ENCODE measurements at regions not wholly inside any gene's neighbourhood (a gene's known extent, or its start where the extent isn't known, plus 50 kb on each side); places are given as distances from the start of the nearest gene placed in this dataset.
"Not testable (repeated sequence)": the region's sequence is repeated elsewhere in the genome, so short reads cannot be mapped to it uniquely, and the experiment has no call there.

DNA sequence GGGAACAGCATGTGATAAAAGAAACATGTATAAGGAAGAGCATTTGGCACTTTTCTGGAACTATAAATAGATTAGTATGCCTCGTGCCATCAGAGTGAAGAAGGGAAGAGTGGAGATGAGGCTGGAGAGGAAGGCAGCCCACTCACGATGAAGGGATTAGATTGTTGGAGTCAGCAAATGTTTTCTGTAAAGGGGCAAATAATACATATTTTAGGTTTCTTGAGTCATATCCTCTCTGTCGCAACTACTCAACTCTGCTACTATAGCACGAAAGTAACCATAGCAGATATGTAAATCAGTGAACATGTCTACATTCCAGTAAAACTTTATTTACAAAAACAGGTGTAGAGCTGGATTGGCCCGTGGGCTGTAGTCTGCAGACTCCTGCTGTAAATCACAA is 147.8 kb downstream of the TENT5C start:
- H3K27me3 ChIP-seq (ENCODE audit: low read depth): peaks cover 7% of the 10 kb centered on the region
- no peak for DNase-seq (ENCODE audit: low spot score in 2 of 2)
- in situ Hi-C loops (cut with MboI; ENCODE audit: low sequenced_read_pairs): loop anchor here (10.0 kb wide), 1 partner anchor 229 kb away; no protein-coding TSS in a partner anchor
- no peaks in the 10 kb centered on the region for H3K9me3 ChIP-seq
- no peak overlapping the region for H3K4me3 ChIP-seq
- H3K4me1 ChIP-seq: no peaks in the 10 kb centered on the region; the same call in 1 of the 2 replicates
- no peaks in the 10 kb centered on the region for H3K36me3 ChIP-seq (replicated peaks)

DNA sequence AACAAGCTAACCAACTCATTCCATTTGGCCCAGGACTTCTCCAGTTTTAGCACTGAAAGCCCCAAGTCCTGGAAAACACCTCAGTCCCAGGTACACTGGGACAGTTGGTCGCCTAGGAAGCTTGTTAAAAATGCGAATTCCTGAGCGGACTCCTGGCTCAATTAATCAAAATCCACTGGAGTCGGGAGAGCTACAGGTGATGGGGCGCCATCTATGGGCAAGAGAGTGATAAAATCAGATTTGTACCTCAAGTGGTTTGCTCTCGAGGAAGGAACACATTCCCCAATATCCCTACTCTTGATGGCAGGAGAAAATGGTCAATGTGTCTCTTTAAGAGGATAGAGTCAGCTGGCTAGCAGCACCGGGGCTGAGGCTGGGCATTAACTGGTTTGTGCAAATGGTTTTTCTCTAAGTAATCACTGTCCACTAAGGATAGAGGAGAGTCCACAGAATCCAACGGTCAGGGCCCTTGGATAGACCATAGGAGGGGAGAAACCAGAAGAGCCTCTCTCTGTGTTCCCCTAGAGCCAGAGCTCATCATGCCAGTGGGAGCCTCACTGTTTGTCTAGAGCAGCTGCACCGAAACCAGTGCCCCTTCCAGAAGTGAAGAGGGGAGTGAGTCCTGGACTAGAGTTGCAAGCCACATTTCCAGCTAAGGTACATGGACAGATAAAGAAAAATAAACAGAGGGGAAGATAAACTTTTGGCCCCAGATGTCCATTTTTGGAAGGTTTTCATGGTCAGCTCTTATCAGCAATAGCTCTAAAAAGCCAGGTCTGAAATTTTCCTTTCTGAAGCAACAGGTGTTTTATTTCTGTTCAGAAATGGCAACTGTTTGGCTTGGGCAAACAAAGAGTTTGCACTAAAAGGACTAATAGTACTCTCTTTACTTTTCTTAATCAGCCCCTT is 148.5 kb downstream of the TENT5C start:
- Histone ChIP-seq H3K9me3 (no peaks in the 10 kb centered on the region), H3K27me3 (ENCODE audit: low read depth) (peaks cover 7% of the 10 kb centered on the region), H3K4me1 (no peaks in the 10 kb centered on the region; the same call in 1 of the 2 replicates), H3K4me3 (no peak overlapping the region), H3K36me3 (replicated peaks) (no peaks in the 10 kb centered on the region)
- peak; percentile 69 to 73 for DNase-seq (ENCODE audit: low spot score in 2 of 2)
- in situ Hi-C loops (cut with MboI; ENCODE audit: low sequenced_read_pairs): loop anchor here (10.0 kb wide), 1 partner anchor 230 kb away; no protein-coding TSS in a partner anchor

DNA sequence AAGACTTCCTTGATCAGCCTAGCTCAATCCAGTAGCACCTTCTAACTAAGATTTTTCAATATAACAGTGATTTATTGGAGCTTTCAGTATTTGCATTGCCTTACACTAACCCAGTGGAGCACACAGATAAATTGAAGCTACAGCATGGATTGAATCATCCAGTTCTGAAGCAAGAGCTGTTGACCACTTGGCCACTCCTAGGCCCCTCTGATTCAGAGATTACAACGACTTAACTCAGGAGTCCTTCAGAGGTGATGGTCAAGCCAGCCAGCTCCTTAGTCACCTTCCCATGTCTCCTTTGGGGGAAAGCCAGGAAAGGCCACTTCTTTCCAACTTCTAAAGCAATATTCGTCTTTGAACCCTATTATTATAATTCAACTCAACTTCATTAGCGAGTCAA is 151.8 kb downstream of the TENT5C start:
- Histone ChIP-seq H3K4me1 (no peaks in the 10 kb centered on the region; the same call in 1 of the 2 replicates), H3K4me3 (no peak overlapping the region), H3K27me3 (ENCODE audit: low read depth) (peaks cover 7% of the 10 kb centered on the region), H3K9me3 (no peaks in the 10 kb centered on the region), H3K36me3 (replicated peaks) (no peaks in the 10 kb centered on the region)
- in situ Hi-C loops (cut with MboI; ENCODE audit: low sequenced_read_pairs): loop anchor here (10.0 kb wide), 1 partner anchor 233 kb away; no protein-coding TSS in a partner anchor
- DNase-seq (ENCODE audit: low spot score in 2 of 2): no peak

DNA sequence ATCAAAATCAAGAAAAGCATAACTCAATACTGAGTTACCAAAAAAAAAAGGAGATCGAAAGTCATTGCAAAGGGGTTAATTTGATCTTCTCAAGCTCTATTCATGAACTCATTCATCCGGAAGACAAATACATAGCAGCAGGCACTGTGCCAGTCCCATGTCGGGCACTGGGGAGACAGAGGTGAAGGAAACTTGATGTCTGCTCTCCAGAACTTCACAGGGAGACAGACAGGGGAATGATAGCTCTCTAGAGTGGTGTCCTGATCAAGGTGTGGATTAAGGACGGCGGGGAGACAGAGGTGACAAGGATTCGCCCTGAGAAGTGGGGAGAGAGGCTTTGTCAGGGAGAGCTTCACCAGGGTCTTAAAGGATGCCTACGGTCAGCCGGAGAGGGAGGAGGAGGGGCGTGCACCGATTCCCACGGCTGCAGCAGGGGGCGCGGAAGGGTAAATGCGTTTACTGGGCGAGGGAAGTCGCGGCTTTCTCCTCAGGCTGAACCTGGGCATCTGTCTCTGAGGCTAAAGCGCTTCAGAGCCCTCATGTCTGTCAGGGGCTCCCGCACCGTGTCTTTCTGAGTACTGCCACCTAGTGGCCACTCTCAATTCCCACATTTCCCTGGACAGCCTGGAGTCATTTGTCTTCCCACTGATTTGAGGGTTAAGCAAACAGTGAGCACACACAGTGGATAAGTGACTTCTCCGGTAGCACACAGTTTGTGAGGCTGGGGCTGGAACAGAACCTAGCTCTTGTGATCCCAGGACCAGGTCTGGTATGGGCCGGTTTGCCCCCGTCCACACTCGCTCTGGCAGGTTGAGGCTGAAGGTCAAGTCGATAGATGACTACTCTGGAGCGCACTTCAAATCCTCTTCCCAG is 152.8 kb downstream of the TENT5C start:
- no peaks in the 10 kb centered on the region for H3K9me3 ChIP-seq
- H3K27me3 ChIP-seq (ENCODE audit: low read depth): peaks cover 7% of the 10 kb centered on the region
- H3K4me3 ChIP-seq: peak overlapping the region; percentile 10
- DNase-seq (ENCODE audit: low spot score in 2 of 2): peak; percentile 79 to 83
- in situ Hi-C loops (cut with MboI; ENCODE audit: low sequenced_read_pairs): loop anchor here (10.0 kb wide), 1 partner anchor 234 kb away; no protein-coding TSS in a partner anchor
- no peaks in the 10 kb centered on the region for H3K36me3 ChIP-seq (replicated peaks)
- no peaks in the 10 kb centered on the region; the same call in 1 of the 2 replicates for H3K4me1 ChIP-seq

DNA sequence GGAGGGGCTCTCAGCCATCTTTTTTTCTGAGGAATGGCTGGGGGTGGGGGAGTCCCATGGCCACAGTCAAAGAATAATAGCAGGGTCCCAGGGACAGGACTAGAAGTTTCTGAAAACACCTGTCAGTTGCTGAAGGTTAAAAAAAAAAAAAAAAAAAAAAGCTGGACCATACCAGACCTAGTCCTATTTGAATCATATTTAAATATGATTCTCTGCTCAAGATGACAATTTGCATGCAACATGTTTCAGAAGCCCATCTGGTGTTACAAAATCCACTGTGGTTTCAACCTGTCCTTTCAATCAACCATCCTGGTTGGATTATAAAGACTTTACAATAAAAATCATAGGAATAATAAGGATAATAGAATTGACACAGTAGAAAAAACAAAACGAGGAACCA is 153.7 kb downstream of the TENT5C start:
- in situ Hi-C loops (cut with MboI; ENCODE audit: low sequenced_read_pairs): loop anchor here (10.0 kb wide), 1 partner anchor 235 kb away; no protein-coding TSS in a partner anchor
- DNase-seq (ENCODE audit: low spot score in 2 of 2): no peak
- H3K27me3 ChIP-seq (ENCODE audit: low read depth): peaks cover 7% of the 10 kb centered on the region; the same call in 1 of the 2 replicates

DNA sequence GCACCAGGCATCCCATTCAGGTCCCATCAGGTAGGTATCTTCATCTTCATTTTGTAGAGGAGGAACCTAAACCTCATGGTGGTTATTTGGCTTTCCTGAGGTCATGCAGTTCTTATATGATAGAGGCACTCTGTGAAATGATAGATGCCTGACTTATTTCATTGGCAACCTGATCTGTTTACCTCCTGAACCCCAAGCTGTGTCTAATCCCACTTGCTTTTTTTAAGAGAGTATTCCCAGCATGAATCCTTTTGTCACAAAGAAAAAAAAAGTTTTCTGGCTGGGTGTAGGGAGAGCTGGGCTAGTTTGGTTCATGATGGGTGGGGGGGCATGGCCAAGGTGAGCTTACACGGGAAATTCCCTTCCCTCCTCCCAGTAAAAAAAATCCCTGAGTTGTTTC is 154.2 kb downstream of the TENT5C start:
- no peaks in the 10 kb centered on the region for H3K36me3 ChIP-seq (replicated peaks)
- H3K27me3 ChIP-seq (ENCODE audit: low read depth): peaks cover 3% of the 10 kb centered on the region; the same call in 1 of the 2 replicates
- in situ Hi-C loops (cut with MboI; ENCODE audit: low sequenced_read_pairs): no loop called here
- DNase-seq (ENCODE audit: low spot score in 2 of 2): no peak
- H3K4me3 ChIP-seq: no peak overlapping the region
- H3K4me1 ChIP-seq: no peaks in the 10 kb centered on the region; the same call in 1 of the 2 replicates
- H3K9me3 ChIP-seq: no peaks in the 10 kb centered on the region

More for the DNA sequence above, 153.7 kb downstream of the TENT5C start:
- Histone ChIP-seq H3K9me3 (no peaks in the 10 kb centered on the region), H3K36me3 (replicated peaks) (no peaks in the 10 kb centered on the region), H3K4me1 (no peaks in the 10 kb centered on the region; the same call in 1 of the 2 replicates), H3K4me3 (no peak overlapping the region)

DNA sequence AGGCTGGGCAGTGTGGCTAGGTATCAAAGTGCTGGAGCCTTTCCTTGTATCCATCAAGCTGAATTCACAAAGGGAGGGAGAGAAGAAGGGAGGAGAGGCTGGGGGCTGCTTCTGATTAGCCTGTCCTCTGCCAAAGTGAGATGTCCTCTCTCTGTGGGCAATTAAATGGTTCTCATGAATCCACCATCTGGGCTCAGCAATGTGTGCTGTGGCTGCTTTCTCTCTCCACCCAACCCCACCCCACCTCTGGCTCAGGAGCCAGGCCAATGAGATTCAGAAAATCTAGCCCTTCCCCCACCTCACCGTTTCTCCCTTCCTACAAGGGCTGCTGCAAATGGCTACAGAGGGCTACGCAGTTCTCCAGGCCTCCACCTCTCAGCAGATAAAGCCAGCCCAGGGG is 154.6 kb downstream of the TENT5C start:
- no peaks in the 10 kb centered on the region for H3K36me3 ChIP-seq (replicated peaks)
- no peaks in the 10 kb centered on the region; the same call in 1 of the 2 replicates for H3K27me3 ChIP-seq (ENCODE audit: low read depth)
- no peak for DNase-seq (ENCODE audit: low spot score in 2 of 2)
- in situ Hi-C loops (cut with MboI; ENCODE audit: low sequenced_read_pairs): no loop called here
- H3K4me3 ChIP-seq: no peak overlapping the region
- no peaks in the 10 kb centered on the region; the same call in 1 of the 2 replicates for H3K4me1 ChIP-seq
- no peaks in the 10 kb centered on the region for H3K9me3 ChIP-seq

DNA sequence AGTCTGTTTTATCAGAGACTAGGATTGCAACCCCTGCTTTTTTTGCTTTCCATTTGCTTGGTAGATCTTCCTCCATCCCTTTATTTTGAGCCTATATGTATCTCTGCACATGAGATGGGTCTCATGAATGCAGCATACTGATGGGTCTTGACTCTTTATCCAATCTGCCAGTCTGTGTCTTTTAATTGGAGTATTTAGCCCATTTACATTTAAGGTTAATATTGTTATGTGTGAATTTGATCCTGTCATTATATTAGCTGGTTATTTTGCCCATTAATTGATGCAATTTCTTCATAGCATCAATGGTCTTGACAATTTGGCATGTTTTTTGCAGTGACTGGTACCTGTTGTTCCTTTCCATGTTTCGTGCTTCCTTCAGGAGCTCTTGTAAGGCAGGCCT is 161.7 kb downstream of the GDAP2 start:
- H3K36me3 ChIP-seq (replicated peaks); H3K4me1 ChIP-seq; H3K4me3 ChIP-seq; H3K27me3 ChIP-seq (ENCODE audit: low read depth); DNase-seq (ENCODE audit: low spot score in 2 of 2); H3K9me3 ChIP-seq; in situ Hi-C loops (cut with MboI; ENCODE audit: low sequenced_read_pairs): not testable (repeated sequence)

DNA sequence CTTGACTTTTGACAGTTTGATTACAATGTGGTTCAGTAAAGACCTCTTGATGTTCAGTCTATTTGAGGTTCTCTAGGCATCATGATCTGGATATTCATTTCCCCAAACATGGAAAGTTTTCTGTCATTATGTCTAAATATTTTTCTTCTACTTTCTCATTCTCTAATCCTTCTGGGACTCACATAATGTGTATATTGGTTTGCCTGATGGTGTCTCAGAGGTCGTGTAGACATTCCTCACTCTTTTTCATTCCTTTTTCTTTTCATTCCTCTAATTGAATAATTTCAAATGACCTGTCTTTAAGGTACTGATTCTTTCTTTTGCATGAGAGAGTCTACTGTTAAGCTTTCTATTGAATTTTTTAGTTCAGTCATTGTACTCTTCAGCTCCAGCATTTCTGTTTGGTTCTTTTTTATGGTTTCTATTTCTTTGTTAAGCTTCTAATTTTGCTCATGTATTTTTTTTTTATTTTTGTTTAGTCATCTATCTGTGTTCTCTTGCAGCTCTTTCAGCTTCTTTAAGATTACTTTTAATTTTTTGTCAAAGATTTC is 158.4 kb downstream of the GDAP2 start:
- in situ Hi-C loops (cut with MboI; ENCODE audit: low sequenced_read_pairs): no loop called here
- no peaks in the 10 kb centered on the region for H3K4me1 ChIP-seq
- no peak overlapping the region for H3K4me3 ChIP-seq
- DNase-seq (ENCODE audit: low spot score in 2 of 2): no peak
- no peaks in the 10 kb centered on the region for H3K27me3 ChIP-seq (ENCODE audit: low read depth)
- H3K9me3 ChIP-seq: no peaks in the 10 kb centered on the region
- no peaks in the 10 kb centered on the region for H3K36me3 ChIP-seq (replicated peaks)

DNA sequence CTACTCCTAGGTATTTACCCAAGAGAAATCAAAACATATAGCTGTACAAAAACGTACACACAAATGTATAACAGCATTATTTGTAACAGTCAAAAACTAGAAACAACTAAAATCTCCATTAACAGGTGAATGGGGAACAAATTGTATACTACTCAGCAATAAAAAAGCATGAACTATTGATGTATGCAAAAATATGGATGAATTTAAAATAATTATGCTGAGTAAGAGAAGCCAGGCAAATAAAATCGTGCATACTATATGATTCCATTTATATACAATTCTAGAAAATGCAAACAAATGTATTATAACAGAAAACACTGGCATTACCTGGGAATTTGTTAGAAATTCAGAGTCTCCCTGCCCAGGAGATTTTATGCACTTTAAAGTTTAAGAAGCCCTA is 150.1 kb downstream of the GDAP2 start:
- Histone ChIP-seq H3K36me3 (replicated peaks) (no peaks in the 10 kb centered on the region), H3K4me1 (no peaks in the 10 kb centered on the region), H3K27me3 (ENCODE audit: low read depth) (no peaks in the 10 kb centered on the region), H3K4me3 (no peak overlapping the region), H3K9me3 (no peaks in the 10 kb centered on the region)
- DNase-seq (ENCODE audit: low spot score in 2 of 2): no peak
- in situ Hi-C loops (cut with MboI; ENCODE audit: low sequenced_read_pairs): no loop called here

DNA sequence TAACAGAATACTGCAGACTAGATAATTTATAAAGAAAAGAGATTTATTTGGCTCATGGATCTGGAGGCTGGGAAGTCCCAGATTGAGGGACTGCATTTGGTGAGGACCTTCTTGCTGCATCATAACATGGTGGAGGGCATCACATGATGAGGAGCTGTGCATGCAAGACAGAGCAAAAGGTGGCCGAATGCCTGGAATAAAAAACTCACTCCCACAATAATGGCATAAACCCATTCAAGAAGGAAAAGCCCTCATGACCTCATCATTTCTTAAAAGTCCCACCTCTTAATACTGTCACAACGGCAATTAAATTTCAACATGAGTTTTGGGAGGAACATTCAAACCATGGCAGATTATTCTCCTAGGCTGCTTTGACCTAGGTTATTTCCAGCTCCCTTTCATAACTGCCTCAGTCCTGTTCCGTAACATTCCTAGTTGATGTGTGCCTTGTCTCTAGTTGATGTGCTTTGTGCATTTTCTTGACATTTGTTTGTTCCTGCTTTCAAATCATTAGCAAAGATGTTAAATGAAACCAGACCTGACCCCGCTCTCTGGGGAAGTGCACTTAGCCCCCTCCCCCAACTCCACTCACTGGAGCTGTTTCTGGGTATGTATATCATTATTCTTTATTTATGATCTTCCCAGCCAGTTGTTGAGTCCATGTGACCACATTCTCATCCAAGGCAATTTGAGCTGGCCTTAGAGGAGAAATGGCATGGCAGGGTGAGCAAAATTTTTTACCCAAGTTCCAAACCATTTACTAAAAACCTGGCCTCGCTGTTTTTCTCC is 148.5 kb downstream of the GDAP2 start:
- H3K4me3 ChIP-seq: no peak overlapping the region
- in situ Hi-C loops (cut with MboI; ENCODE audit: low sequenced_read_pairs): no loop called here
- H3K36me3 ChIP-seq (replicated peaks): no peaks in the 10 kb centered on the region
- DNase-seq (ENCODE audit: low spot score in 2 of 2): no peak
- H3K27me3 ChIP-seq (ENCODE audit: low read depth): no peaks in the 10 kb centered on the region
- H3K9me3 ChIP-seq: no peaks in the 10 kb centered on the region
- no peaks in the 10 kb centered on the region for H3K4me1 ChIP-seq

DNA sequence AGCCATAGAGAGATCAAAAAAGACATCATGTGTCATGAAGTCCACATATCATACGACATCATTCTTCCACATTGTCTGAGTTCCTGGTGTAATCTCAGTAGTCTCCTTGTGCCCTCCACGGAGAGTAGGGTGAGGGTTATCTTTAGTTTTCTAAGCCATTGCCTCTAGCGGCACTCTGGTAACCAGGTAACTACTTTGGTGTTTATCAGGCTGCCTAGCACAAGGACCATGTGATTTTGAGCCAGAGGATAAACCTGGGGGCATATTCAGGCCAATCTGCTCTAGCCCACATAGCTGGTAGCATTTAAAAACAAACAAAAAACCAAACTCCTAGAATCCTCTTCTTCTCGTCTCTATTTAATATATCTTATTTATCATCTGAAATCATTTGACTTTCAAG is 147.4 kb downstream of the GDAP2 start:
- H3K27me3 ChIP-seq (ENCODE audit: low read depth): no peaks in the 10 kb centered on the region
- H3K9me3 ChIP-seq: no peaks in the 10 kb centered on the region
- in situ Hi-C loops (cut with MboI; ENCODE audit: low sequenced_read_pairs): no loop called here
- H3K4me1 ChIP-seq: no peaks in the 10 kb centered on the region
- H3K4me3 ChIP-seq: no peak overlapping the region
- DNase-seq (ENCODE audit: low spot score in 2 of 2): no peak
- H3K36me3 ChIP-seq (replicated peaks): no peaks in the 10 kb centered on the region
